ENCODE measurements at regions not wholly inside any gene's neighbourhood (a gene's known extent, or its start where the extent isn't known, plus 50 kb on each side); places are given as distances from the start of the nearest gene placed in this dataset.

DNA sequence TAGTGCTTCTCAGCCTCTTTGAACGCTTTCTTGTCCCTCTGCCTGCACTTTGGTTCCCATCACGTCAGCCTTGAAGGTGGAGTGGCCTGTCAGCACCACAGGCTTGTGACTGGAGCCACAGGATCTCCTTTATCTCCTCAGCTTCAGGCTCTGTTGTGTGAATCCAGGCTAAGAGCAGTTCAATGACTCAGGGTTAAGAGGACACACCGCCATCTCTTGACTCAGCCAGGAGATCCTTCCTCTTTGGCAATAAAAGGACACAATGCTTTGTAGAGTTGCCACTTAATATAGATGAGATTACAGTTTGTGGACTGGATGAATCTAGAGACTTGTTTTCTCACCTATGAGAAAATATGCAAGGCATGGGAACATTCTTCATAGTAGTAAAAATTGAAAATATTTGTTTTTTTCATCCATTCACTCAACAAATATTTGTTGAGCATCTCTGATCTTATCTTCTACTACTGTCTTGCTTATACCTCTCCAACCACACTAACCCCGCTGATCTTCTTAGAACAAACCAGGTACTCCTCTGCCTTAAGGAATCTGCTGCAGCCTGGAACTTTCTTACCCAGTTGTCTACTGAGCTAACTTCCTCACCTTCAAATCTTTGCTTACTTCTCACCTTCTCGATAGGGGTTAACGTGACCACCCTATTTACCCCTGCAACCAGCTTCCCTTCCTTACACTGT is 62.3 kb downstream of the UCHL1 start:
- Histone ChIP-seq H3K4me3 (ENCODE audit: low read depth, low read length, poor library complexity, severe bottlenecking) (no peak overlapping the region), H3K9me3 (ENCODE audit: low read length) (no peaks in the 10 kb centered on the region), H3K79me2 (ENCODE audit: insufficient read depth, low read depth, low read length) (no peaks in the 10 kb centered on the region), H3K4me1 (ENCODE audit: insufficient read depth, low read length, poor library complexity, severe bottlenecking) (no peaks in the 10 kb centered on the region), H3K27ac (ENCODE audit: low read depth, low read length, poor library complexity, severe bottlenecking) (no peak overlapping the region), H2AFZ (ENCODE audit: low read length) (no peak overlapping the region), H3K9me2 (ENCODE audit: insufficient read depth, low read length) (no peaks in the 10 kb centered on the region), H4K20me1 (ENCODE audit: insufficient read depth, low read length) (no peaks in the 10 kb centered on the region), H3K4me2 (ENCODE audit: low read length) (no peak overlapping the region), H3K36me3 (ENCODE audit: insufficient read depth, low read length) (no peaks in the 10 kb centered on the region)
- no peak for TF ChIP-seq EZH2phosphoT487 (IDR thresholded peaks at IDR 0.05; ENCODE audit: borderline replicate concordance, low read depth, low read length)
- TF ChIP-seq, protein P1, sequence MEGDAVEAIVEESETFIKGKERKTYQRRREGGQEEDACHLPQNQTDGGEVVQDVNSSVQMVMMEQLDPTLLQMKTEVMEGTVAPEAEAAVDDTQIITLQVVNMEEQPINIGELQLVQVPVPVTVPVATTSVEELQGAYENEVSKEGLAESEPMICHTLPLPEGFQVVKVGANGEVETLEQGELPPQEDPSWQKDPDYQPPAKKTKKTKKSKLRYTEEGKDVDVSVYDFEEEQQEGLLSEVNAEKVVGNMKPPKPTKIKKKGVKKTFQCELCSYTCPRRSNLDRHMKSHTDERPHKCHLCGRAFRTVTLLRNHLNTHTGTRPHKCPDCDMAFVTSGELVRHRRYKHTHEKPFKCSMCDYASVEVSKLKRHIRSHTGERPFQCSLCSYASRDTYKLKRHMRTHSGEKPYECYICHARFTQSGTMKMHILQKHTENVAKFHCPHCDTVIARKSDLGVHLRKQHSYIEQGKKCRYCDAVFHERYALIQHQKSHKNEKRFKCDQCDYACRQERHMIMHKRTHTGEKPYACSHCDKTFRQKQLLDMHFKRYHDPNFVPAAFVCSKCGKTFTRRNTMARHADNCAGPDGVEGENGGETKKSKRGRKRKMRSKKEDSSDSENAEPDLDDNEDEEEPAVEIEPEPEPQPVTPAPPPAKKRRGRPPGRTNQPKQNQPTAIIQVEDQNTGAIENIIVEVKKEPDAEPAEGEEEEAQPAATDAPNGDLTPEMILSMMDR (conservative IDR thresholded peaks at IDR 0.05; ENCODE audit: low read length) = no peak
- DNase-seq (ENCODE audit: low spot score) = no peak
- intact Hi-C loops (cut with micrococcal nuclease; ENCODE audit: unreplicated experiment) = no loop called here
- POLR2A ChIA-PET = interaction anchor here (0.9 kb wide), 1 partner anchor 11 kb away, joined by 3 read pairs; no protein-coding TSS in a partner anchor
- BruUV-seq (replicated peaks) = no TSS peak
- CTCF ChIA-PET (ENCODE audit: unreplicated experiment) = no interaction called here

DNA sequence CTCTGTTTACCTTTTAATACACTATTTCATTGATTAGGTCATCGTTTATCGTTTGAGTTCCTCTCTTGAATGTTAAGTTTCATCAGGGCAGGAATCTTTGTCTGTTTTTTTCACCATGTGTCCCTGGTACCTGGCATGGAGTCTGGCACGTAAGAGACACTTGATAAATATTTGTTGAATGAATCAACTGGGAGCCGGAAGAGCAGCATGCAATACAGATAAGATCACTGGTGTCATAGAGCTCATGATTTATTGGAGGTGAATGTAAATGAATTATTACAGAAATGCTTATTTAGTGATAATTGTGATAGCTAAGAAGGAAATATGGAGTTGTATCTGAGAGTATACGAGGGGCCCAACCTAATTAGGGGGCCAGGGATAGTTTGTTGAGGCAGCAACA is 62.8 kb downstream of the UCHL1 start:
- no peak for TF ChIP-seq EZH2phosphoT487 (IDR thresholded peaks at IDR 0.05; ENCODE audit: borderline replicate concordance, low read depth, low read length)
- TF ChIP-seq, protein P1 (conservative IDR thresholded peaks at IDR 0.05; ENCODE audit: low read length) = no peak

DNA sequence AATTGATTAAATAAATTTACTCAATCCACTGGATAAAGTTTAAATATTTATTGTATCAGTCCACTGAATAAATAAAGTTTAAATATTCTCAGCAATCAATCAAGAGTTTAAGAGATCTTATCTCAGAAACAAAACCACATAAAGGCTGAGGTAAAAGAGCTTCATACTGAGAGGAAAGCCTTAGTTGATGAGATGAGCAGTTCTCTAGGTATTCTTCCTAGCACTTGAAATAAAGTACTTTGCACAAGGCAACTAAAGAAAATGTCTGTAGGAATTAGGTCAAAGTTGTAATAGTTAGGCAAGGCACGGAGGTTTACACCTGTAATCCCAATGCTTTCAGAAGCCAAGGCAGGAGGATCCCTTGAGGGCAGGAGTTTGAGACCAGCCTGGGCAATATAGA is 63.5 kb downstream of the UCHL1 start:
- DNase-seq (ENCODE audit: low spot score) = no peak
- no peak overlapping the region for H3K27ac ChIP-seq (ENCODE audit: low read depth, low read length, poor library complexity, severe bottlenecking)
- no peak overlapping the region for H3K4me2 ChIP-seq (ENCODE audit: low read length)
- no peaks in the 10 kb centered on the region for H3K4me1 ChIP-seq (ENCODE audit: insufficient read depth, low read length, poor library complexity, severe bottlenecking)
- H4K20me1 ChIP-seq (ENCODE audit: insufficient read depth, low read length) = no peaks in the 10 kb centered on the region
- POLR2A ChIA-PET = interaction anchor here (0.9 kb wide), 1 partner anchor 10 kb away, joined by 3 read pairs; no protein-coding TSS in a partner anchor
- CTCF ChIA-PET (ENCODE audit: unreplicated experiment) = no interaction called here
- no TSS peak for BruUV-seq (replicated peaks)
- no peaks in the 10 kb centered on the region for H3K36me3 ChIP-seq (ENCODE audit: insufficient read depth, low read length)
- no peak overlapping the region for H3K4me3 ChIP-seq (ENCODE audit: low read depth, low read length, poor library complexity, severe bottlenecking)
- no peaks in the 10 kb centered on the region for H3K79me2 ChIP-seq (ENCODE audit: insufficient read depth, low read depth, low read length)
- H3K9me2 ChIP-seq (ENCODE audit: insufficient read depth, low read length) = no peaks in the 10 kb centered on the region
- TF ChIP-seq, protein P1 (conservative IDR thresholded peaks at IDR 0.05; ENCODE audit: low read length) = no peak
- no peak for TF ChIP-seq EZH2phosphoT487 (IDR thresholded peaks at IDR 0.05; ENCODE audit: borderline replicate concordance, low read depth, low read length)
- H2AFZ ChIP-seq (ENCODE audit: low read length) = no peak overlapping the region
- no peaks in the 10 kb centered on the region for H3K9me3 ChIP-seq (ENCODE audit: low read length)
- intact Hi-C loops (cut with micrococcal nuclease; ENCODE audit: unreplicated experiment) = no loop called here

More for the DNA sequence above, 62.8 kb downstream of the UCHL1 start:
- no peaks in the 10 kb centered on the region for H3K79me2 ChIP-seq (ENCODE audit: insufficient read depth, low read depth, low read length)
- intact Hi-C loops (cut with micrococcal nuclease; ENCODE audit: unreplicated experiment) = no loop called here
- H3K27ac ChIP-seq (ENCODE audit: low read depth, low read length, poor library complexity, severe bottlenecking) = no peak overlapping the region
- no peak overlapping the region for H2AFZ ChIP-seq (ENCODE audit: low read length)
- no peaks in the 10 kb centered on the region for H3K36me3 ChIP-seq (ENCODE audit: insufficient read depth, low read length)
- no TSS peak for BruUV-seq (replicated peaks)
- no peak overlapping the region for H3K4me2 ChIP-seq (ENCODE audit: low read length)
- ChIA-PET POLR2A (interaction anchor here (0.9 kb wide), 1 partner anchor 10 kb away, joined by 3 read pairs; no protein-coding TSS in a partner anchor), CTCF (ENCODE audit: unreplicated experiment) (no interaction called here)
- H4K20me1 ChIP-seq (ENCODE audit: insufficient read depth, low read length) = no peaks in the 10 kb centered on the region
- H3K9me2 ChIP-seq (ENCODE audit: insufficient read depth, low read length) = no peaks in the 10 kb centered on the region
- DNase-seq (ENCODE audit: low spot score) = no peak
- H3K9me3 ChIP-seq (ENCODE audit: low read length) = no peaks in the 10 kb centered on the region
- H3K4me1 ChIP-seq (ENCODE audit: insufficient read depth, low read length, poor library complexity, severe bottlenecking) = no peaks in the 10 kb centered on the region
- no peak overlapping the region for H3K4me3 ChIP-seq (ENCODE audit: low read depth, low read length, poor library complexity, severe bottlenecking)

Measured in OCI-LY7 (cell line).